GM18868 (cell line): ENCODE measurements at regions not wholly inside any gene's neighbourhood (a gene's known extent, or its start where the extent isn't known, plus 50 kb on each side); places are given as distances from the start of the nearest gene placed in this dataset.

Source experiments
- ATAC-seq: cut with Tn5 transposase; IDR thresholded peaks from one replicate; pipeline ENCODE4 v1.9.1; 2021; ENCODE audit warnings: mild to moderate bottlenecking, moderate library complexity; ENCODE audit not compliant: unreplicated experiment

- no peak for ATAC-seq
Measured at GRCh38 chrX:109312757-109313156, 169.1 kb downstream of the GUCY2F start.

DNA sequence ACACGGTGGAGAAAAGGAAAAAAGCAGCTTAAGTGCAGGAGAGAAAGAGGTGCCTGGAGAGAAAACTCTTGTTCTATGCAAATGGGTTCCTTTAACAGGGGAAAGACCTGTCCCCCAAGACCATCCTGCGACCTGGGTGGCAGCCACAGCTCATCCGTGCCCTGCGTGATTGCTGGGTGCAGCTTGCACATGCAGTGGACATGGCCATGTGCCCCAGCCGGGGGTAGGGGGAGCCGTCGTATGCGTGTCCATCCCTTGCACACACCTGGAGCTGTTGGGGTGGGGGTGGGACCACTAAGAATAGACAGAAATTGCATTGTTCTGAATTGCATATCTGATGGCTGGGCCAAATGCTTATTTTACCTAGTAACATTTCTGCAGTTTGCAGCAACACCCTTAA lies 171.9 kb downstream of the GUCY2F start:
- ATAC-seq = no peak

DNA sequence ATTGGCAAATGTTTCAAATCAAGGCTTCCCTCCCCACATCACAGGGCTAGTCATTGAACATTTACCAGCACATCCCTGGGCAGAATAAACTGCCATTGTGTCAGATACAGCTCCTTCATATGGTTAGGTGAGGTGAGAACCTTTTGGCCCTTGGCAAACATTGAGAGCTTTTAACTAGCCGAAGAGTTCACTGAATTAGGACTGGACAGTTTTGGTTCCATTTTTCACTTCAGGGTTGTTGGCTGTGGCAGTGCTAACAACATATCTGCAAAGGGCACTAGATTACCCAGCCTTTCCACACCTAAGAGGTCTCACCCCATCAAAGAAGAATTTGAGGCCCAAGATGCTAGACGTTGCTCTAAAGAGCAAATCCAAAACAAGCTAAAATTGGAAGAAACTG lies 180.7 kb downstream of the GUCY2F start:
- peak; percentile 53 for ATAC-seq

DNA sequence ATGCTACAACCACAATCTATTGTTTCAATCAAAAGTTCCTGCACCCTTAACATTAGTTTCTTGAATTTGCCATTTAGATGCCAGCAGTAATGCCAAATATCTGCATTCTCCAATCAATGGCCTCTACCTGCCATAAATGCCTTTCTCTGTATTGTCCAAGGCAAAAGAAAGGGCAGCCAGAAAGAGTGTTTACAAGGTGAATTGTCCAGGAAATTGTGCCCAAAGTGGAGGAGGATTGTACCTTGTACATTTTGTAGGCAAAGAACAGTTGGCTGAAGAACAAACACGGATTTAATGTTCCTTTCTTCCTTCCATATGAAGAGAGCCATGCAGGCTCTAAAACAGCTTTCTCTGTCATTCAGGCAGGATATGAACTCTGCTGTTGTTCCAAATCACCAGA lies 181.5 kb downstream of the GUCY2F start:
- no peak for ATAC-seq

GRCh38 chrX:109299091-109299490 lies 182.8 kb downstream of the GUCY2F start:
- ATAC-seq = no peak

DNA sequence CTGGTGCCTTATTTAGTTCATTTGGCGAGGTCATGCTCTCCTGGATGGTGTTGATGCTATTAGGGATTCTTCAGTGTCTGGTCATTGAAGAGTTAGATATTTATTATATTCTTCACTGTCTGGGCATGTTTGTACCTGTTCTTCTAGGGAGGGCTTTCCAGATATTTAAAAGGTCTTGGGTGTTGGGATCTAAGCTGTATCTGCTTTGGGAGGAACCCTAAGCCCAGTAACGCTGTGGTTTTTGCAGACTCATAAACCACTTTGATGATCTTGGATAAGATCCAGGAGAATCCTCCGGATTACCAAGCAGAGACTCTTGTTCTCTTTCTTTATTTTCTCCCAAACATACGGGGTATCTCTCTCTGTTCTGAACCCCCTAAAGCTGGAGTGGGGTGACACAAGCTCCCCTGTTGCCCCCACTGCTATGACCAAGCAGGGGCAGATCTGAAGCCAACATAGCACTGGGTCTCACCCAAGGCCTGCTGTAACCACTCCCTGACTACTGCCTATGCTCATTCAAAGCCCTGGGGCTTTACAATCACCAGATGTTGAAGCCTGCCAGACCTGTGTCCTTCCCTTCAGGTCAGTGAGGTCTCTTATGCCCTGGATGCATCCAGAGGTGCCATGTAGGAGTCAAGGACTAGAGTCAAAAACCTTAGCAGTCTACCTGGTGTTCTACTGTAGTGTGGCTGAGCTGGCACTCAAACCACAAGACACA lies 187.6 kb downstream of the GUCY2F start:
- ATAC-seq = no peak

DNA sequence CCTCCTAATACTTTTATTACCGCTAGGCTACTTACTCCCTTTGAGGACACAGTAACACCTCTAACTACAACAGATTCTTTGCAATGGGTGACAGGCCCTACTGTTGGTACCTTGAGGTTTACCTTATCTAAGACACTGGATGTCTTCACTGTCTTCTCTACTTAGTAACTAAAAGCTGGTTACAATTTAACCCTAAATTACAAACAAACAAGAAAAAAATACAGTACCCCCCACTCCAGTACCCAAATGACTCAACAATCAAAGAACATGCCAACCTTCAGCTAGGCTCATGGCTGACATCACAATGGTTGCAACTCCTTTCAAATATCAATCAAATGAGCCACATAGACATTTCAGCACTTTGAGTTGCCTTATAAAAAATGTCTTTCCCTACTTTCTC lies 198.0 kb downstream of the GUCY2F start:
- ATAC-seq = no peak

- ATAC-seq = peak; percentile 83
Measured at GRCh38 chrX:109281483-109282275, 200.2 kb downstream of the GUCY2F start.

- ATAC-seq = no peak
Measured at GRCh38 chrX:109274806-109275205, 207.1 kb downstream of the GUCY2F start.

- peak; percentile 86 for ATAC-seq
Measured at GRCh38 chrX:109270580-109271484, 211.1 kb downstream of the GUCY2F start.

DNA sequence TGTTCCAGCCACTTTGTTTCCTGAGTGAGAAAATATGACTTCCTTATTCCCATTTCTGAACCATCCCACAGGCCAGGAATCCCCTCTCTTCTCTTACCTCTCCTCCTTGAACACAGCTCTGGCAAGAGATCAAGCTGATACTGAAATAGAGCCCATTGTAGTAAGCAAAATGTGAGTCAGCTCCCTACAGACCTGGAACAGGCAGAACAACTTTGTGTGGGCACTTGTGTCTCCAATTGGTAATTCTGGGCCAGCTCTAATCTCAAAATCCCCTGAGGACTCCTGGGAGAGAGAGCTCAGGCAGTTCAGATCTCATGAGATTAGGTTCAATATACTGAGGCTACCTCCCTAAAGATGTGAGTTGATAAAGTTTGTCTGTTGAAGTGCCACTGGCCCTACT lies 213.5 kb downstream of the GUCY2F start:
- no peak for ATAC-seq

GRCh38 chrX:109266034-109266433 lies 215.9 kb downstream of the GUCY2F start:
- ATAC-seq = no peak

DNA sequence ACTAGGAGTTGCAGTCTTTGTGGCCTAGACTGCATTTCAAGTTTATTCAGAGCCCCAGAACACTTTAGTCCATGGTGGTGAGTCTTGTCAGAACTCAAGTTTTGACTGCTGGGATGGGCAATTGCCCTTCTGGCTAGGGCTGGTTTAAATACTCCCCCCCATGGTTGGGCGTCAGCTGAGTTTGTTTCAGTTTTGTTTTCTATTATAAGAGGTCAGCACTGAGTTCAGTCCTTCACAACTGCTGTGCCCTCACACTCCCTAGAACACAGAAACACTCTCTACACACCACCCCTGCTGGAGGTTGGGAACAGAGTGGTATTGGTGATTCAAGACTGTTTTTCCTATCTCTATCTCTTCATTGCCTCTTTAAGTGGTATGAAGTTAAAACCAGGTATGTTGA lies 217.0 kb downstream of the GUCY2F start:
- peak; percentile 50 for ATAC-seq

DNA sequence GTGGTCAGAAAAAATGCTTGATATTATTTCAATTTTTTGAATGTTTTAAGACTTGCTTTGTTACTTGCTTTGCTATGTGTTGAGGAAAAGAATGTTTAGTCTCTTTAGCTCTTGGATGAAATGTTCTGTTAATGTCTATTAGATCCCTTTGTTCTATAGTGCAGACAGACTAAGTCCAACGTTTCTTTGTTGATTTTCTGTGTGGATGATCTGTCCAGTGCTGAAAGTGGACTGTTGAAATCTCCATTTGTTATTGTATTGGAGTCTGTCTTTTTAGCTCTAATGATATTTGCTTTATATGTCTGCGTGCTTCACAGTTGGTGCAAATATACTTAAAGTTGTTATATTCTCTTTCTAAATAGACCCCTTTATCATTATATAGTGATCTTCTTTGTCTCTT lies 220.6 kb downstream of the GUCY2F start:
- ATAC-seq = no peak

DNA sequence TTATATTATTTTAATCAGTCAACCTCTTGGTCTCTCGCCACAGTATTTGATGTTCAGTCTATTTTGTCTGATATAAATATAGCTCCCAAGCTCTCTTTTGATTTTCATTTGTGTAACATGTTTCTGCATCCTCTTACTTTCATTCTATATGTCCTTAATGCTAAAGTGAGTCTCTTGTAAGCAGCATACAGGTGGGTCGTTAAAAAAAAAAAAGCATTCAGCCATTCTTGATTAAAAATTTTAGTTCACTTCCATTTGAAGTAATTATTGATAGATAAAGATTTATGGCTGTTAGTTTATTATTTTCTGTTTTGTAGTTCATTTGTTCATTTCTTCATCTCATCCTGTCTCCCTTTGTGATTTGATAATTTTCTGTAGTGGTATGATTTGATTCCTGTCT lies 229.1 kb downstream of the GUCY2F start:
- no peak for ATAC-seq

- ATAC-seq = no peak
Measured at GRCh38 chrX:109218761-109219160, 263.1 kb downstream of the GUCY2F start.

GRCh38 chrX:109199726-109200125 lies 282.2 kb downstream of the GUCY2F start:
- no peak for ATAC-seq

- ATAC-seq = peak; percentile 54
Measured at GRCh38 chrX:109190542-109190941, 291.3 kb downstream of the GUCY2F start.

- peak; percentile 79 for ATAC-seq
Measured at GRCh38 chrX:109187473-109188168, 294.3 kb downstream of the GUCY2F start.

DNA sequence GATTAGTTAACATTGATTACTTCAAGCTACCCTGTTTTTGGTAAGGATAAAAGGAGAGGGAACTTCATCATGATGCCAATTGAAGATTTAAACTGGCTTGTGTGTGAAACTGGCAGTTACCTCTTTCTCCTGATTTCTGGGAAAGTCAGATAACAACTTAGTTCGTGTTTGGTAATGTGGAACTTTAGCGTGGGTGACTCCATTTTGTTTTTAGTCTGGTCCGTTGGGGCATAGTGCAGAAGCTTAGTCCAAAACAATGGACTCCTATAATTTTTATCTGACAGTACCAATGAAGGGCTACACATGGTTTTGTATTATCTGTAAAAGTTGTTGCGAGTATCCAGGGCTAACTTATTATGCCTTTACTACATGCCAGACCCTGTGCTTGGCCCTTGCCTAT lies 294.9 kb downstream of the GUCY2F start:
- ATAC-seq = no peak
